ENCODE measurements at regions not wholly inside any gene's neighbourhood (a gene's known extent, or its start where the extent isn't known, plus 50 kb on each side); places are given as distances from the start of the nearest gene placed in this dataset.
"Not testable (repeated sequence)": the region's sequence is repeated elsewhere in the genome, so short reads cannot be mapped to it uniquely, and the experiment has no call there.

- Histone ChIP-seq H3K4me1 (ENCODE audit: control insufficient read depth, low read depth, low read length) (peaks cover 12% of the 10 kb centered on the region), H3K27me3 (ENCODE audit: control insufficient read depth, insufficient read depth, low read length) (no peaks in the 10 kb centered on the region), H3K9me3 (ENCODE audit: control insufficient read depth, low read depth, low read length) (no peaks in the 10 kb centered on the region), H3K27ac (ENCODE audit: low read length) (no peak overlapping the region), H3K4me3 (ENCODE audit: low read length) (no peak overlapping the region), H3K9ac (ENCODE audit: low read length) (no peak overlapping the region), H3K36me3 (ENCODE audit: control insufficient read depth, low read depth, low read length) (no peaks in the 10 kb centered on the region)
These were observed 112.4 kb upstream of the RBPJ start for GRCh38 chr4:26208237-26208994.

GRCh38 chr4:26209378-26209777 lies 111.4 kb upstream of the RBPJ start:
- not testable (repeated sequence) for H3K27me3 ChIP-seq (ENCODE audit: control insufficient read depth, insufficient read depth, low read length); H3K36me3 ChIP-seq (ENCODE audit: control insufficient read depth, low read depth, low read length); H3K27ac ChIP-seq (ENCODE audit: low read length)

GRCh38 chr4:26212528-26212927 lies 108.3 kb upstream of the RBPJ start:
- no peaks in the 10 kb centered on the region for H3K36me3 ChIP-seq (ENCODE audit: control insufficient read depth, low read depth, low read length)
- no peaks in the 10 kb centered on the region for H3K4me1 ChIP-seq (ENCODE audit: control insufficient read depth, low read depth, low read length)
- no peak overlapping the region for H3K4me3 ChIP-seq (ENCODE audit: low read length)
- no peaks in the 10 kb centered on the region for H3K9me3 ChIP-seq (ENCODE audit: control insufficient read depth, low read depth, low read length)
- no peak overlapping the region for H3K9ac ChIP-seq (ENCODE audit: low read length)
- H3K27me3 ChIP-seq (ENCODE audit: control insufficient read depth, insufficient read depth, low read length): no peaks in the 10 kb centered on the region
- H3K27ac ChIP-seq (ENCODE audit: low read length): no peak overlapping the region

More at GRCh38 chr4:26209378-26209777, 111.4 kb upstream of the RBPJ start:
- H3K4me1 ChIP-seq (ENCODE audit: control insufficient read depth, low read depth, low read length): peaks cover 12% of the 10 kb centered on the region
- not testable (repeated sequence) for H3K9ac ChIP-seq (ENCODE audit: low read length); H3K9me3 ChIP-seq (ENCODE audit: control insufficient read depth, low read depth, low read length); H3K4me3 ChIP-seq (ENCODE audit: low read length)

- Histone ChIP-seq H3K9me3 (ENCODE audit: control insufficient read depth, low read depth, low read length) (no peaks in the 10 kb centered on the region), H3K4me1 (ENCODE audit: control insufficient read depth, low read depth, low read length) (no peaks in the 10 kb centered on the region), H3K27me3 (ENCODE audit: control insufficient read depth, insufficient read depth, low read length) (no peaks in the 10 kb centered on the region), H3K9ac (ENCODE audit: low read length) (no peak overlapping the region), H3K36me3 (ENCODE audit: control insufficient read depth, low read depth, low read length) (no peaks in the 10 kb centered on the region), H3K27ac (ENCODE audit: low read length) (no peak overlapping the region), H3K4me3 (ENCODE audit: low read length) (no peak overlapping the region)
These were observed 107.5 kb upstream of the RBPJ start for GRCh38 chr4:26213317-26213716.

- no peak overlapping the region for H3K9ac ChIP-seq (ENCODE audit: low read length)
- H3K9me3 ChIP-seq (ENCODE audit: control insufficient read depth, low read depth, low read length): no peaks in the 10 kb centered on the region
- no peaks in the 10 kb centered on the region for H3K4me1 ChIP-seq (ENCODE audit: control insufficient read depth, low read depth, low read length)
- H3K27me3 ChIP-seq (ENCODE audit: control insufficient read depth, insufficient read depth, low read length): no peaks in the 10 kb centered on the region
- no peak overlapping the region for H3K4me3 ChIP-seq (ENCODE audit: low read length)
- no peaks in the 10 kb centered on the region for H3K36me3 ChIP-seq (ENCODE audit: control insufficient read depth, low read depth, low read length)
- no peak overlapping the region for H3K27ac ChIP-seq (ENCODE audit: low read length)
These were observed 105.8 kb upstream of the RBPJ start for GRCh38 chr4:26214994-26215393.

GRCh38 chr4:26215725-26216124 lies 105.1 kb upstream of the RBPJ start:
- H3K9ac ChIP-seq (ENCODE audit: low read length): no peak overlapping the region
- no peaks in the 10 kb centered on the region for H3K9me3 ChIP-seq (ENCODE audit: control insufficient read depth, low read depth, low read length)
- no peaks in the 10 kb centered on the region for H3K4me1 ChIP-seq (ENCODE audit: control insufficient read depth, low read depth, low read length)
- H3K27me3 ChIP-seq (ENCODE audit: control insufficient read depth, insufficient read depth, low read length): no peaks in the 10 kb centered on the region
- H3K36me3 ChIP-seq (ENCODE audit: control insufficient read depth, low read depth, low read length): no peaks in the 10 kb centered on the region
- H3K4me3 ChIP-seq (ENCODE audit: low read length): no peak overlapping the region
- H3K27ac ChIP-seq (ENCODE audit: low read length): no peak overlapping the region

GRCh38 chr4:26217481-26217880 lies 103.3 kb upstream of the RBPJ start:
- Histone ChIP-seq H3K27ac (ENCODE audit: low read length) (no peak overlapping the region), H3K27me3 (ENCODE audit: control insufficient read depth, insufficient read depth, low read length) (no peaks in the 10 kb centered on the region), H3K36me3 (ENCODE audit: control insufficient read depth, low read depth, low read length) (no peaks in the 10 kb centered on the region), H3K4me3 (ENCODE audit: low read length) (no peak overlapping the region), H3K9me3 (ENCODE audit: control insufficient read depth, low read depth, low read length) (no peaks in the 10 kb centered on the region), H3K9ac (ENCODE audit: low read length) (no peak overlapping the region), H3K4me1 (ENCODE audit: control insufficient read depth, low read depth, low read length) (no peaks in the 10 kb centered on the region)

- Histone ChIP-seq H3K27ac (ENCODE audit: low read length) (no peak overlapping the region), H3K27me3 (ENCODE audit: control insufficient read depth, insufficient read depth, low read length) (no peaks in the 10 kb centered on the region), H3K4me1 (ENCODE audit: control insufficient read depth, low read depth, low read length) (no peaks in the 10 kb centered on the region), H3K4me3 (ENCODE audit: low read length) (no peak overlapping the region), H3K36me3 (ENCODE audit: control insufficient read depth, low read depth, low read length) (no peaks in the 10 kb centered on the region), H3K9ac (ENCODE audit: low read length) (no peak overlapping the region), H3K9me3 (ENCODE audit: control insufficient read depth, low read depth, low read length) (no peaks in the 10 kb centered on the region)
These were observed 102.7 kb upstream of the RBPJ start for GRCh38 chr4:26217961-26218676.

GRCh38 chr4:26218677-26219605 lies 101.9 kb upstream of the RBPJ start:
- Histone ChIP-seq H3K4me1 (ENCODE audit: control insufficient read depth, low read depth, low read length) (no peaks in the 10 kb centered on the region), H3K9ac (ENCODE audit: low read length) (no peak overlapping the region), H3K4me3 (ENCODE audit: low read length) (no peak overlapping the region), H3K9me3 (ENCODE audit: control insufficient read depth, low read depth, low read length) (no peaks in the 10 kb centered on the region), H3K27ac (ENCODE audit: low read length) (no peak overlapping the region), H3K27me3 (ENCODE audit: control insufficient read depth, insufficient read depth, low read length) (no peaks in the 10 kb centered on the region), H3K36me3 (ENCODE audit: control insufficient read depth, low read depth, low read length) (no peaks in the 10 kb centered on the region)

- Histone ChIP-seq H3K9ac (ENCODE audit: low read length) (no peak overlapping the region), H3K36me3 (ENCODE audit: control insufficient read depth, low read depth, low read length) (no peaks in the 10 kb centered on the region), H3K27ac (ENCODE audit: low read length) (no peak overlapping the region), H3K4me1 (ENCODE audit: control insufficient read depth, low read depth, low read length) (no peaks in the 10 kb centered on the region), H3K9me3 (ENCODE audit: control insufficient read depth, low read depth, low read length) (no peaks in the 10 kb centered on the region), H3K27me3 (ENCODE audit: control insufficient read depth, insufficient read depth, low read length) (no peaks in the 10 kb centered on the region), H3K4me3 (ENCODE audit: low read length) (no peak overlapping the region)
These were observed 100.1 kb upstream of the RBPJ start for GRCh38 chr4:26220696-26221095.

- Histone ChIP-seq H3K4me1 (ENCODE audit: control insufficient read depth, low read depth, low read length) (no peaks in the 10 kb centered on the region), H3K4me3 (ENCODE audit: low read length) (no peak overlapping the region), H3K36me3 (ENCODE audit: control insufficient read depth, low read depth, low read length) (no peaks in the 10 kb centered on the region), H3K27ac (ENCODE audit: low read length) (no peak overlapping the region), H3K9me3 (ENCODE audit: control insufficient read depth, low read depth, low read length) (no peaks in the 10 kb centered on the region), H3K27me3 (ENCODE audit: control insufficient read depth, insufficient read depth, low read length) (no peaks in the 10 kb centered on the region), H3K9ac (ENCODE audit: low read length) (no peak overlapping the region)
These were observed 97.7 kb upstream of the RBPJ start for GRCh38 chr4:26223155-26223554.

Data from iPS-18a (cell line).